ENCODE measurements at regions not wholly inside any gene's neighbourhood (a gene's known extent, or its start where the extent isn't known, plus 50 kb on each side); places are given as distances from the start of the nearest gene placed in this dataset.

- DNase-seq = no peak
Measured at GRCh38 chr7:36096460-36097095, 56.5 kb upstream of the EEPD1 start.

DNA sequence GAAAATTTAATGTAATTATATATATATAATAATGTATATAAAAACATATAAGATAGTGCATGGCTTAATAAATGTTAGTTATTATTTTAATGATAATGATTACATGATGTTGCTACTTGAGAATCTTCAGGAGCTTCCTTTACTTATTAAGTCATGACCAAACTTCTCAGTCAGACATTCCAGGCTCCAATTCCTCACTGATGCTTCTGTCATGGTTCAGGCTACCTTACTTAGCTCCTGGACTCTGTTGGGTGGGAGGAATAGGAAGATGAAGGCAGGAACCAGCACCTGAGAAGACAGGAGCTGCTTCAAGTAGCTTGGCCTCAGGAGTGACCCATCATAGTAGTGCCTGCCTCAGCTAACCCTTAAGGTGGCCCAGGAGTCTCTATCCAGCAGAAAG is 55.0 kb upstream of the EEPD1 start:
- no peak for DNase-seq

DNA sequence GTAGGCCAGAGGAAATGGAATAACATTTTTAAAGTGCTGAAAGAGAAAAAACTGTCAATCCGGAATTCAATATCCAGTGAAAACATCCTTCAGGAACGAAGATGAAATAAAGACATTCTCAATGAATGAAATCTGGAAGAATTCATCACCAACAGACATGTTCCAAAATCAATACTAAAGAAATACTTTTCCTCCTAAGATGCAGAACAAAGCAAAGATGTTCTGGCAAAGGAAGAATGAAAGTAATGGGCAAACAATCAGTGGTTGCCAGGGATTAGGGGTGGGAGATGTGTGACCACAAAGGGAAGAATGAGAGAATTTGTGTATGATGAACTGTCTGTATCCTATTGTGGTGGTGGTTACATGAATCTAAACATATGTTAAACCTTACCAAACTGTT is 52.8 kb upstream of the EEPD1 start:
- DNase-seq = no peak

DNA sequence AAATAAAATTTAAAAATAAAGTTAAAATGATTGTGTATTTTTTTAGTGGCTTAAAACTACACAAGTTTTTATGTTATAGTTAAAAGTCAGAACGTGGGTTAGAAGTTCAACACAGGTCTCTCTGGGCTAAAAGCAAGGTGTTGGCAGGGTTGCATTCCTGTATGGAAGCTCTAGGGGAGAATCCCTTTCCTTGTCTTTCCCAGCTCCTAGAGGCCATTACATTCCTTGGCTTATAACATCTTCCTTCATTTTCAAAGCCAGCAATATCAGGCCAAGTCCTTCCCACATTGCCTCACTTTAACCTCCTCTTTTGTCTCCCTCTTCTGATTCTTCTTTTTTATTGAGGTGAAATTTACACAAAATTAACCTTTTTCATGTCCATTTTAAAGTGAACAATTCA is 52.4 kb upstream of the EEPD1 start:
- no peak for DNase-seq

Data from left kidney (tissue), 1 donor.